Activated CD4-positive, alpha-beta T cell treated with anti-CD3 and anti-CD28 coated beads, Interleukin-2, amount 50 U/mL, for 4 hours (primary cell): ENCODE measurements at regions not wholly inside any gene's neighbourhood (a gene's known extent, or its start where the extent isn't known, plus 50 kb on each side); places are given as distances from the start of the nearest gene placed in this dataset.
"Not testable (repeated sequence)": the region's sequence is repeated elsewhere in the genome, so short reads cannot be mapped to it uniquely, and the experiment has no call there.

Source experiments
- DNase-seq, 2 experiments: peaks; one replicate each; pipeline ENCODE4 v3.0.0-alpha.2; 2020

DNA sequence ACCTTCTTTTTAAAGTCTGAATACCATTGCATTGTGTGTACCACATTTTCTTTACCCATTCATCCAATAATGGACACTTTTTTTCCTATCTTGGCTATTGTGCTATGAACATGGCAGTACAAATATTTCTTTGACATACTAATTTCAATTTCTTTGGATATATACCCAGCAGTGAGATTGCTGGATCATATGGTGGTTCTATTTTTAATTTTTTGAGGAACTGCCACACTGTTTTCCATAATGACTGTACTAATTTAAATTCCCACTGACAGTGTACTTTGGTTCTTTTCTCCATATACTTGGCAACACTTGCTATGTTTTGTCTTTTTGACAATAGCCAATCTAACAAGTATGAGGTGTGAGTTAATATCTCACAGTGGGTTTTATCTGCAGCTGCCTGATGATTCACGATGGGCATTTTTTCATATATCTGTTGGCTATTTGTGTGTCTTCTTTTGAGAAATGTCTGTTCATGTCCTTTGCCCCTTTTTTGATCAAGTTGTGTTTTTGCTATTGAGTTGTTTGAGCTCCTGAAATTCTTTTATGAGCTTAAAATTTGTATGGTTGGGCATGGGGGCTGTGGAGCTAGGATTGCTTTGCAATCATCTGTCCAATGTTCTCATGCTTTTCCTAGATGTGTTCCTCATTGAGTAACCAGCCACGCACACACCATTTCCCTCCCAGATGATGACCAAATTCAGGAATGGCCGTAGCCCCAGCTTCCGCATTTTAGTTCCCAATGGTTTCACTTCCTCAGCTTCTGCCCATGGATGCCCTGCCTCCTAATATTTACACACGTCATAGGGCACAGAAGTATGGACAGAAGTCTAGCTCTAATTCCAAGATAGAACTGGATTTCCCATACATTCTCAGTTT, 380.0 kb upstream of the SGCG start:
- no peak for DNase-seq

DNA sequence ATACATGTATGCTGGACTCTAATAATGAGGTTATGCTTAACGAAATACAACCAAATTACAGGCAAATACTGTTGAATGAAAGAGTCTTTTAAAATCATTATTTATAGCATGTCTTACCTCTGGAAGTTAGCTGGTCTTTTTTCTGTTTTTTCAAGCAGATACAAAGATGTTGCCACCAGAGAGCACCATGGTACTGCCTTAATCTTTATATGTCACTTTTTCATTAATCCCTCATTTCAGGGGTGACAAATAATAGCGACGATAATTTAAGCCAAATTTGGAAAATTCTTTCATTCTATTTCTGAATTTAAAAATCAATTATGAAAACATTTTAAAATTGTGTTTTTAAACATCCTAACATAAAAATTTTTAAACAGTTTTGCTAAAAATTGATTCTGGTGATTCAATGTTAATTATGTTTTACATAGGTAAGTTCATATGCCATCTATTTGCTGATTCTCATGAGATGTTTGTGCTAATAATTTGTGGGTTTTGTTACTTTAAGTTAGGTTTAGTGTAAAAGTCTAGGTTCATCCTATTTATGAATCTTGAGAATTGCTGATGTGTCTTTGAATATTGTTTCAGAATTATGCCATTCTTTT, 379.3 kb upstream of the SGCG start:
- no peak for DNase-seq

DNA sequence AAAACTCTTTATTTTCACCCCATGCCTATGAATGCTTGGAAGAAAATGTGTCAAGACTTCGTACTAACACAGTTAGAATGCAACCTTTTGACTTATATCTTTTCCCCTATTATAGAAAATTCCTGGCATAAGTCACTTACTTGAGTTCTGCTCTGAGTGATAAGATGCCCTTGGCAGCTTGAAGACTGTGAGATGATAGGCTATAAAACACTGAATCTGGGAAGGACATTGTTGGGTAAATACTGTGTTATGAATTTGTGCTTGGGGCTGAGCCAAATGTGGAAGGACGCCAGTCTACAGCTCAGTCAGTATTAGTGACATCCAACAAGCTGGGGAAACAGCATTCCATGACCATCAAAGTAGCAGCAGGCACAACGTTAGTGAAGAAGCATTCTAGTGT, 368.0 kb upstream of the SGCG start:
- DNase-seq: no peak

DNA sequence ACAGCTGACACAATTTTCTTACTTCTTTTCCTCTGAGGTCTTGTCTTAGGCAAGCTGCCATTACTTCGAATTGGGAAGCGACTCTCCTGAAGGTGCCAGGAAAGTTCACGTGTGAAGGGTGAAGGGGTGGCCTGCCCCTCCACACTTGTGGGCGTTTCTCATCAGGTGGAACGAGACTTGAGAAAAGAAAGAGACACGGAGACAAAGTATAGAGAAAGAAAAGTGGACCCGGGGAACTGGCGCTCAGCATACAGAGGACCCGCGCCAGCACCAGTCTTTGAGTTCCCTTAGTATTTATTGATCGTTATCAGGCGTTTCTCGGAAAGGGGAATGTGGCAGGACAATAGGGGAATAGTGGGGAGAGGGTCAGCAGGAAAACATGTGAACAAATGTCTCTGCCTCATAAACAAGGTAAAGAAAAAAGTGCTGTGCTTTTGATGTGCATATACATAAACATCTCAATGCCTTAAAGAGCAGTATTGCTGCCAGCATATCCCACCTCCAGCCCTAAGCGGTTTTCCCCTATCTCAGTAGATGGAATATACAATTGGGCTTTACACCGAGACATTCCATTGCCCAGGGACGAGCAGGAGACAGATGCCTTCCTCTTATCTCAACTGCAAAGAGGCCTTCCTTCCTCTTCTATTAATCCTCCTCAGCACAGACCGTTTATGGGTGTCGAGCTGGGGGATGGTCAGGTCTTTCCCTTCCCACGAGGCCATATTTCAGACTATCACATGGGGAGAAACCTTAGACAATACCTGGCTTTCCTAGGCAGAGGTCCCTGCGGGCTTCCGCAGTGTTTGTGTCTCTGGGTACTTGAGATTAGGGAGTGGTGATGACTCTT, 367.0 kb upstream of the SGCG start:
- DNase-seq: not testable (repeated sequence)

DNA sequence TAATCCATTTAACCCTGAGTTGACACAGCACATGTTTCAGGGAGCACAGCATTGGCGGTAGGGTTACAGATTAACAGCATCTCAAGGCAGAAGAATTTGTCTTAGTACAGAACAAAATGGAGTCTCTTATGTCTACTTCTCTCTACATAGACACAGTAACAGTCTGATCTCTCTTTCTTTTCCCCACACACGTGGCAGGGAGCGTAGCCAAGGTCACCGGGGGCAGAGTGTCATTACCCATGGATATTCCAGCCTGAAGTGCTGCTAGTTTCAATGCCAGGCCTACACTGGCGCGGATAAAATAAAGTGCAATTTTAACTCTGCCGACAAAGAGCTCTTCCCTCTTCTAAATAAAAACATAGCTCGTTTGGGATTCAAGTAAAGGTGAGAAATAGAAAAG, 366.3 kb upstream of the SGCG start:
- not testable (repeated sequence) for DNase-seq

DNA sequence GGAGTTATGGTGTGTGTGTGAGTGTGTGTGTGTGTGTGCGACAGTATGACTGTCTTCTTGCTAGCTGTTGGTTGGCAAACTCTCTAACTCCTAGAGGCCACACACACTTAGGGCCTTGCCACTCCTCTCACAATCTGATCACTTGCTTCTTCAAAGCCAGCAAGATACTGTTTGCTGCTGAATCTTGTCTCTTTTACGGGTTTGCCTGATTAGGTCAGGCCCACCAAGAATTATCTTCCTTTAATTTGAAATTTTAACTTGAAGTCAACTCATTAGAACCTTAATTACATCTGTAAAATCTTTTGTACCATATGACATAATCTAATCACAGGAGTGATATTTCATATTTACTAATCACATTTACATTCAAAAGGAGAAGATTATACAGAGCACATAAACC, 359.2 kb upstream of the SGCG start:
- DNase-seq: no peak

DNA sequence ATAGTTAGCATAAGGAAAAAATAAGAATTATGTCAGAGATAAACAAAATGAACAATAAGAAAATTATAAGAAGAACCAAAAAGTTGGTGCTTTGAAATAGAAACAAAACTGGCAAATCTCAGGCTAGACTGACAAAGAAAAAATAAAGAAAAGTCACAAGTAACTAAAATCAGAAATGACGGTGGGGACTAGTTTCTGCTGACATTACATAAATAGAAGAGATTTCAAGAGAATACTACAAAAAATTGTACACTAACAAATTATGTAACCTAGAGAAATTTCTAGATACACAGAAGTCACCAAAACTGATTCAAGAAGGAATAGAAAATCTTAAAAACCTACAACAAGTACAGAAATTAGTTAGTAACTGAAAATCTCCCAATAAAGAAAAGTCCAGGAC, 355.6 kb upstream of the SGCG start:
- DNase-seq: no peak

DNA sequence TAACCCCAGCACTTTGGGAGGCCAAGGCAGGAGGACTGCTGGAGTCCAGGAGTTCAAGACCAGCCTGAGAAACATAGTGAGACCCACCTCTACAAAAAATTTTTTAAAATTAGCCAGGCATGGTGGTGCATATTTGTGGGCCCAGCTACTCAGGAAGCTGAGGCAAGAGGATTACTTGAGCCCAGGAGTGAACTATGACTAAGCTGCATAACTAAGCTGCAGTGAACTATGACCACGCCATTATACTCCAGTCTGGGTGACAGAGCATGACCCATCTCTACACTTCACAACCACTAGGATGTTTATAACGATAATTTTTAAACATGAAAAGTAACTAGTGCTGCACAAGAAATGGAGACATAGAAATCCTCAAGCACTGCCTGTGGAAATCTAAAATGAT, 352.7 kb upstream of the SGCG start:
- no peak for DNase-seq

DNA sequence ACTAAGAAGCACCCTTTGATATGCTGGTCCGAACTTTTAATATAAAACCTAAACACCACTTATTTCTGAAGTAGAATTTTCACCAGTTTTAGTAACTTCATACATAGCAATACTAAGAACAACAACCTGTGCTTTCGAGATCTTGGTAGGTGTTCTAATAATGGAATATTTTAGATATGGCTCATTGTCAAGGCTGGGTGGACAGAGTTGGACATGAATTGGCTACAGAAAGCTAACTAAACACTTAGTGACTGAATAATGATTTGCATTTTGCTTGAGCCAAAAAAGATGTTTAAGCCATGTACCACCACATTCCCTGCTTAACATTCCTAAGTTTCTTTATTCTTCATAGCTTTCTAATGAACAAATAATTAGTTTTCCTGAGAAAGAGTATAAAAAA, 344.3 kb upstream of the SGCG start:
- no peak for DNase-seq

DNA sequence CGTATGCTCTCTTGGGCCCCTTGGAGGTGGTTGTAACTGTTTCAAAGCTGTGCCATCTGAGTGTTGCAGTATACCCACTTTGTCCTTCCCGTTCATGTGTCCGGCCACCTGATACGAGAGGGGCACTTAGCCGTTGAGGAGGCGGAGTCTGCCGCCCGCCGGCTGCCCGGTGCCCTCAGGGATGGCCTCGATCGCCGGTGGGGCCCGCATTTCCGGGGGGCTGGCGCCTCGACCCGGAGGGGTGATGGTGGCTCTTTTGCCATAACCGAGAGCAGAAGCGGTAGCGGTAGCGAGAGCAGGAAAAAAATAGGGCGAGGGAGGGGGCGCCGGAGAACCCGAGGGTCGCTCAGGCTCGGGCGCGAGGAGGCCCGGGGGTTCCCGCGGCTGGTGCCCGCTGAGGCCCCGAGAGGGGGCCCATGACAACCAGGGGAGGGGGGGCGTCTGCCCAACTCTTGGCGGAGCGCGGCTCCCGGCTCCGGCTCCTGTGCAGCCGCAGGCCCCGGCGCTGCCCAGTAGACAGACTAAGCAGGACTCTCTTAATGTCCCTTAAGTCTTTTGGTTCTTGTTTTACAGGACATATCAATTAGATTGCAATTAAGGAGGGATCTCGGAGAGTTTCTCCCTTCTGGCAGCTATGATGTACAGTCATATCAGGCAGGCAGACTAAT, 342.7 kb upstream of the SGCG start:
- DNase-seq: no peak

DNA sequence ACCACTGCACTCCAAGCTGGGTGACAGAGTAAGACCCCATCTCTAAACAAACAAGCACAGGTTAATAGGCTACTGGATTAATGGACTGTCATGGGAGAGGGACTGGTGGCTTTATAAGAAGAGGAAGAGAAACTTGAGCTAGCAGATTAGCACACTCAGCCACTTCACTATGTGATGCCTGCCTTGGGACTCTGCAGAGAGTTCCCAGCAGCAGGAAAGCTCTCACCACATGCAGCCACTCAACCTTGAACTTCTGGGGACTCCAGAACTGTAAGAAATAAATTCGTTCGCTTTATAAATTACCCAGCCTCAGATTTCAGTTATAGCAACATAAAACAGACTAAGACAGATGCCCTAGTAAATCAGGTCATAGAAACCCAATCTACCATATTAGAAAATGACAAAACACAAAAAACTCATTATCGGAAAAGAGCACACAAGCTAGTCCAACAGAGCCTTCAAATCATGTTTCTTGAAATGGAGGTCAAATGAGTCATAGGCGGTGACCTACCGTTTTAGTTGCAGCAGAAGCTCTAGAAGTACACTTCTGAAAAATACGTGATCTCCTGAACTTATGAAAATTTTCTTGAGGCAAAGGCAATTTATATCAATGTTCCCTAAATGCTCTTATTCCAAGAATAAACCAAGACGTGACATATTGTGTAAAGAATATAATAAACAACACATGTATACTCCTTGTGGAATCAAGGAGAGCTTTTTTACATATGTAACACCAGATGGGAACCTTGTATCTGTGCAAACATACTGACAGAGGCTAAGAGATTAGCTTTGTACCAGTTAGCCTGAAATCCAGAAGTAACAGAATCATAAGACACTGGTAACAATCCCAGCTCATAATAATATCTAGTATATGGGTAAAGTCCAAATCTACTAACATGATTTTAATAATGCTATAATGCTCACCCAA, 340.9 kb upstream of the SGCG start:
- DNase-seq: no peak

DNA sequence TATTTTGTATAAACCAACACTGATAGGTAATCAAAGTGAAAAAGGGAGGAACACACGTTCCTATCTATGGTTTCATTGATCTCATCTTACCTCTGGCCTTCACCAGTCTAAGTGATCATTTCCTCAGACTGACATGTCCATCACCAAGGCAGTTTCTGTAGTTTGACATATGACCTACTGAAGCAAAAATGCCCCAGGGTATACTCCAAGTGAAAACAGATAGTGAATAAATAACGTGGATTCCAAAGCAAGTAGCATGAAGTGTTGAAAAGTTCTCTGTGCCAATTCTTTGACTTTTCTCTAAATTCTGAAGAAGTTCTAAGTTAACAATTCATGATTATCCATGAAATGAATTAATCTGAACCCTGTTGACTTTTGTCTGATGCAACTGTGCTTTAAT, 334.2 kb upstream of the SGCG start:
- DNase-seq: no peak

DNA sequence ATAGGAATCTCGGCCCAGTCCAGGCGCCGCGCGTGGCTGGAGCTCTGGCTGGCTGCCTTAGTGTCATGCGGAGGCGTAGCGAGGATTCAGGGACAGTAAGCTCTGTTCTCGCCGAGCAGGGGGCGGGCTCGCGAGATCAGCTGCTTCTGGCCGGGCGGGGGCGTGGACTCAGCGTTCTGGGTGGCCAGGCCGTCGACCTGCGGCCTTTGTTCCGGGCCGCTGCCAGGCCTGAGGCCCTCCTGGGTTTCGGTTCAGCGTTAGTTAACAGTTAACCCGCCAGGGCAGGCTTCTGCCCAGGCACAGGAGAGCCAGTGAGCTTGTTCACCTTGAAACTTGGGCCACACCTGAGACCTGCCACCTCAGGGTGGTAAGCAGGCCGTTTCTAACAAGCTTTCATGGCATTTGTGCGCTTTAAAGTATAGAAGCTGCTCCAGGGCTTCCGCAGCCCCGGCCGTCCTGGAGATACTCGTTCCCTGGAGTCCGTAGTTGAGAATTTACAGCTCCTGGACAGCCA, 332.2 kb upstream of the SGCG start:
- DNase-seq: no peak

DNA sequence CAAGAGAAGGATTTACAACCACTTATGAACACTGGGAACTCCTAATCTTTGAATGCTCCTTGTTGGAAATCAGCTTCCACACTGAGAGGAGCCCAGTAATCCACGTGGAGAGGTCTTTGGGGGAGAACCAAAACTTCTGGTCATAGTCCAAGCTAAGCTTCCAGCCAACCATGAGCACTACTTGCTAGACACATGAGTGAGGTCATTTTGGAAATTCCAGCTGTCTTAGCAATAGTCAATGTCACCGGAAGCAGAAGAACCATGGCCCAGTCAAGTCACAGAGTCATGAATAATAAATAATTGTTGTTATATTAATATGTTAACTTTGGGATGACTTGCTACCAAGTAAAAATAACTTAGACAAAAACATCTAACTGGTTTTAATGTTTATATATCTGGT, 324.9 kb upstream of the SGCG start:
- DNase-seq: no peak

DNA sequence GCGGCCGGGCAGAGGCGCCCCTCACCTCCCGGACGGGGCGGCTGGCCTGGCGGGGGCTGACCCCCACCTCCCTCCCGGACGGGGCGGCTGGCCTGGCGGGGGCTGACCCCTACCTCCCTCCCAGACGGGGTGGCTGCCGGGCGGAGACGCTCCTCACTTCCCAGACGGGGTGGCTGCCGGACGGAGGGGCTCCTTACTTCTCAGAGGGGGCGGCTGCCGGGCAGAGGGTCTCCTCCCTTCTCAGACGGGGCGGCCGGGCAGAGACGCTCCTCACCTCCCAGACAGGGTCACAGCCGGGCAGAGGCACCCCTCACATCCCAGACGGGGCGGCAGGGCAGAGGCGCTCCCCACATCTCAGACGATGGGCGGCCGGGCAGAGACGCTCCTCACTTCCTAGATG, 321.8 kb upstream of the SGCG start:
- not testable (repeated sequence) for DNase-seq

DNA sequence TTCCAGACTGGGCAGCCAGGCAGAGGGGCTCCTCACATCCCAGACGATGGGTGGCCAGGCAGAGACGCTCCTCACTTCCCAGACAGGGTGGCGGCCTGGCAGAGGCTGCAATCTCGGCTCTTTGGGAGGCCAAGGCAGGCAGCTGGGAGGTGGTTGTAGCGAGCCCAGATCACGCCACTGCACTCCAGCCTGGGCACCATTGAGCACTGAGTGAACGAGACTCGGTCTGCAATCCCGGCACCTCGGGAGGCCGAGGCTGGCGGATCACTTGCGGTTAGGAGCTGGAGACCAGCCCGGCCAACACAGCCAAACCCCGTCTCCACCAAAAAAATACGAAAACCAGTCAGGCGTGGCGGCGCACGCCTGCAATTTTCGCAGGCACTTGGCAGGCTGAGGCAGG, 321.4 kb upstream of the SGCG start:
- DNase-seq: not testable (repeated sequence)

DNA sequence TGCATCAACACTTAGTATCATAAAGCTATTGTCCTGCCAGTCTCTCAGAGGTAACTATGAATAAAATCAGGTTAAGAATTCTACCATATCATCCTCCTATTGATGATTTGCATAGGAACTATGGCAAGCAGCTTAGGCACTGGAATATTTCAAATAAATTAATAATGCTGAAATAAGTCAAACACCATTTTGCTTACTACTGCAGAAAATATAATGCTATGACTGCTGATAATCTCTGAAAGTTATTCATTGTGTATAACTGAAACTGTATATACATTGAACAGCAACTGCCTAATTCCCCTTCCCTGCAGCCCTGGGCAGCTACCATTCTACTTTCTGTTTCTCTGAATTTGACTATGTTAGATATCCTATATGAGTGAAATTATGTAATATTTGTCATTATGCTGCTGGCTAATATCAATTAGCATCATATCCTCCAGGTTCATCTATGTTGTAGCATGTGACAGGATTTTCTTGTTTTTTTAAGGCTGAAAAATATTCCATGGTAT, 318.8 kb upstream of the SGCG start:
- no peak for DNase-seq

DNA sequence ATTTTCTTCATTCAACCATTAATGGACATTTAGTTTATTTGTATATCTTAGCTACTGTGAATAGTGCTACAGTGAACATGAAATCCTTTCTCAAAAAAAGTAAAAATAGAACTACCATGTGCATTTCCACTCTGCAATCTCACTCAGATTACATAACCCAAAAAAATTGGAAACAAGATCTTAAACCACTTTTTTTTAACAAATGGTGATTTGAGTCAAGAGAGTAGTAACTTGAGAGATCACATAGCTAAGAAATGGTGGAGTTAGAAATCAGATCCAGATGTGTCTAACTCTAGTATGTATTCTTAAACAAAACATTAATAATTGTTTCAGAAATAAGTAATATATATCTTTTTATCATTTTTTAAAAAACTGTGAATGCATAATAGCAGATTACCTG, 318.3 kb upstream of the SGCG start:
- no peak for DNase-seq

DNA sequence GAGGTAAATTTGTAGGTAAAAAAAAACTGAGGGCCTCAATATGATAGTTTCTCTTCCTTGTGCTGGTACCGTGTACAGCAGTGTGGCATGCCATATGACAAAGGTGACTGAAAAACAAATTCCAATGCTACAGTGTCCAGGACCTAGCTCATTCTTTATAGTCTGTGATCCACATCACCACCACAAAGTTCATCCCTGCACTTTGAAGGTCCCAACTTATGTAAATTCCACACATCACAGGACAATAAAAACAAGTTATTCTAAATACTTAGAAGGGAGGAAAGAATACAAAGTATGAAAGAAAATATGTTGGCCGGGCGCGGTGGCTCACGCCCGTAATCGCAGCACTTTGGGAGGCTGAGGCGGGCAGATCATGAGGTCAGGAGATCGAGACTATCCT, 314.6 kb upstream of the SGCG start:
- no peak for DNase-seq

DNA sequence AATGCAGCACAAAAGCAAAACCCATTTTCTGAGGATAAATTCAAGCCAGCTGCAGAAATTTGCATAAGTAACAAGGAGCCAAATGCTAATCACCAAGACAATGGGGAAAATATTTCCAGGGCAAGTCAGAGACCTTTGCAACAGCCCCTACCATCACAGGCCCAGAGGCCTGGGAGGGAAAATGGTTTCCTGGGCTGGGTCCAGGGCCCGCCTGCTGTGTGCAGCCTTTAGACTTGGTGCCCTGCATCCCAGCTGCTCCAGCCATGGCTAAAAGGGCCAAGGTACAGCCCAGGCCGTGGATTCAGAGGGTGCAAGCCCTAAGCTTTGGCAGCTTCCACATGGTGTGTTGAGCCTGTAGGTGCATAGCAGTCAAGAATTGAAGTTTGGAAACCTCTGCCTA, 309.5 kb upstream of the SGCG start:
- DNase-seq: no peak

DNA sequence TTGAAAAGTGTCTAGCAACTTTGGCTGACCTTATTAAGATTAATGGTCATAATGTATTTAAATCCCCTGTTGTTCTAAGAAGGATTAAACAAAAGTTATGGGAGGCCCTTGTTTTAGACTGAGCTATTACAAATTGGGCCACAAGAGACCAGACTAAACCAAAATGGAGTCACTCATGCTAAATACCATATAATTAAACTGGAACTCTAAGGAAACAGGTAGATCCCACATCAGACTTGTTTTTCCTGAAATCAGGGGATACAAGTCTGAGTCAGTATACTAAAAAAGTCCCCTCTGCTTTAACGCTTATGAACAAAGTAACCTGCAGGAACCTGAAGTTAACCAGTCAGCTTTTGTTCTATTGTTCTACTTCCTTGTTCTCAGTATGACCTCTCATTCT, 305.9 kb upstream of the SGCG start:
- no peak for DNase-seq

DNA sequence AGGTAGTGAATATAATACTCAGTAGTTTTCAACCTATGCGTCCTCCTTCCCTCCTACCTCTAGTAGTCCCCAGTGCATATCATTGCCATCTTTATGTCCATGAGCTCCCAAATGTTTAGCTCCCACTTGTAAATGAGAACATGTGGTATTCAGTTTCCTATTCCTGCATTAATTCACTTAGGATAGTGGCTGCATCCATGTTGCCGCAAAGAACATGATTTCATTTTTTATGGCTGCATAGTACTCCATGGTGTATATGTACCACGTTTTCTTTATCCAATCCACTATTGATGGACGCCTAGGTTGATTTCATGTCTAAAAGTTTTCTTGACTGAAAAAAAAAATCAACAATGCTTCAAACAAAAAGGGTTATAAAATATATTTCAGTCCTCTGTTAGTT, 303.4 kb upstream of the SGCG start:
- DNase-seq: no peak
